GM19324 (cell line): ENCODE measurements at regions not wholly inside any gene's neighbourhood (a gene's known extent, or its start where the extent isn't known, plus 50 kb on each side); places are given as distances from the start of the nearest gene placed in this dataset.

ENCODE experiments used
- ATAC-seq: cut with Tn5 transposase; IDR thresholded peaks from one replicate; pipeline ENCODE4 v1.9.1; 2021; ENCODE audit warnings: mild to moderate bottlenecking, moderate library complexity; ENCODE audit not compliant: unreplicated experiment, low FRiP score

- ATAC-seq, result no peak
Observed at GRCh38 chr5:8366266-8366665, 497.3 kb downstream of the MTRR start.

DNA sequence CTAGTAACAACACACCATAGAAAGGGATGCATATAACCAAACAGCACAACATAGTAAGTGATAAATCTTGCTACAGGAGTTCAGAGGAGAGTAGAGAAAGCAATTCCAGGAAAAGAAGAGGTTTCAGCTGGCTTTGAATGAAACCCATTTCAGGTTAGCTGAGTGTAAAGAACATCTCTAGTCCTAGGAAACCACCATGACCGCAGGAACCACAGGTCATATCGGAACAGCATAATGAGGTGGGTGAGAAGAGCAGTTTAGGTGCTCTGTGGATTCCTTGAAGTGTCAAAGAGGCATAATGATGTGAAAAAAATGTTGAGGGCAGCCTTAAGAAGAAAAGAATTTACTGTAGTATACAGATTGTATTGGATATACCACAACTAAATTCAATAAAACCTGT, 507.5 kb downstream of the MTRR start:
- ATAC-seq, result no peak

DNA sequence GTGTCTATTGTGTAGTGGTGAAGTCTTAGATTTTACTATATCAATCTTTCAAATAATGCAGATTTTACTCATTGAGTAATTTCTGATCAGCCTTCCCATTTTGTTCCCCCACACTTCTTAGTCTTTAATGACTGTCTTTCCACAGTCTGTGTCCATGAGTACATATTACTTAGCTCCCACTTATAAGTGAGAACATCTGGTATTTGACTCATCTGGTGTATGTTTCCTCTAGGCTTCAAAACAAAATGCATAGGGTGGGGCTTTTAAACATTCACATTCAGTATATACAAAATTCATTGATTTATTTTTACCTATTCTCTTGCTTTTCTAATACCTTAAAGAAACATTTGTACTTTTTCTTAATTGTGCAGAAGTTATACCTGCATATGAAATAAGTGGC, 513.0 kb downstream of the MTRR start:
- no peak for ATAC-seq

GRCh38 chr5:8382456-8382855, 513.5 kb downstream of the MTRR start:
- ATAC-seq, result no peak

DNA sequence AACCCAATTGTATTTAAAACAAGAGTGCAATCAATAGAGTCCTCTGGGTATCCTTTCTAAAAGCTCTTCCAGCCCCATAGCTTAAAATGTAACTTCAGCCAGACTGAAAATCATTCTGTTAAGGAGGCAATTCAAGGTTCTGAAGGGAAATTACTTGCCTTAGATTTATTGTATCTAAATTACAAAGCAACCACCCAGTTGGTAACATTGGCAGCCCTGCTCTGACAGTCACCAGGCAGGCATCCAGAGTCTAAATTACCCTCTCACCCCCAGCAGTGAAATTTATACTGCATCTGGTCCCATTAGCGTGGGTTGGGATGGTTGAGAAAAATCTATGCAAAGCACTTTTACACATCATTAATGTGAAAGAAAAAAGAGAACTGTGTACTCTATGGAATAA, 514.7 kb downstream of the MTRR start:
- ATAC-seq, result no peak

- ATAC-seq, result no peak
Observed at GRCh38 chr5:8386719-8387288, 517.9 kb downstream of the MTRR start.

- ATAC-seq, result no peak
Observed at GRCh38 chr5:8391911-8392310, 523.0 kb downstream of the MTRR start.

DNA sequence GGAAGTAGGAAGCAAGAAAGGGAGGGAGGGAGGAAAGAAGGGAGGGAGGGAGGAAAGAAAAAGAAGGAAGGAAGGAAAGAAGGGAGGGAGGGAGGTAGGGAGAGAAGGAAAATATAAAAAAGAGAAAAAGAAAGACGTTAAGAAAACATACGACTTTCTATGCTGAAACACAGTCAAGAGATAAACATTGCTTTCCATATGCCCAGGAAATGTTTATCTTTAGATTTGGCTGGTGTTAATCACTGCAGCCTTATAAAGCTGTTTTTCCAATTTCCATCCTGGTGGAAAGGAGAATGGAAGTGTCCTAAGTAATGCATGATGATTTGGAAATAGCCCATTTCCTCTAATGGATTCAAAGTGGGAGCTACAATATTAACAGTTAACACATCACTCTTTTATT, 524.3 kb downstream of the MTRR start:
- no peak for ATAC-seq

GRCh38 chr5:8394965-8395364, 526.0 kb downstream of the MTRR start:
- no peak for ATAC-seq

DNA sequence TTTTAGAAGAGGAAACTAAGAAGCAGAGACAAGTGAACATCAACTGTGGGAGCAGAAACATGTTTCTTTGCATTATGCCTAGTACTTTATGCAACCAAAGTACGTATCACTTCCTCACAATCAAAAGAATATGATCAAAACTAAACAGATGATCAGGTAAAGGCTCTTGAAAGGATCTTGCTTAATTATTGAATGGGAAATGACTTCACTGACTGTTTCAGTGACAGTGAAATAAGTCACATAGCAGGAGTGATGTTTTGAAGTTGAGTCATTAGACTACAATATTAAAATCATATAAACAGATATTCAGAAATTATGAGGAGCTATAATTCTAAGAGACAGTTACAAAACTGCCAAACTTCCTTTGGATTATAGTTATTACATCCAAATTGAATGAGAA, 527.3 kb downstream of the MTRR start:
- no peak for ATAC-seq

- no peak for ATAC-seq
Observed at GRCh38 chr5:8396756-8397155, 527.8 kb downstream of the MTRR start.

- no peak for ATAC-seq
Observed at GRCh38 chr5:8399471-8399870, 530.5 kb downstream of the MTRR start.

GRCh38 chr5:8408258-8408657, 539.3 kb downstream of the MTRR start:
- no peak for ATAC-seq

DNA sequence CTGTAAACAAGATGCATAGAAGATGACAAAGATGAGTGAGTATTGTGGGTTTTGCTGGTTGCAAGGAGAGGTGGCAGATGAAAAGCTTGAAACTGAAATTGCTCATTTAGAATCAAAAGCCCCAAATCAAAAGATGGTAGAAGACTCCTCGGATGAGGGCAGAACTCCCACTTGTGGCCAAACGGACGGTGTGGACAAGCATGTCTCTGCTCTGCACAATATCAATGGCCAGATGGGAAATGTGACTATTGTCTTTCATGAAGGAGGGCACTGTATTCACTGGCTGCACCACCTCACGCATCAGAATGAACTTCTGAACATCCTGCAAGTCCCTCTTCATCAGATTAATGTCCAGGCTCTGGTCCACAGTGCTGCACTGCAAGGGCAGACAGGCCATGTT, 541.7 kb downstream of the MTRR start:
- ATAC-seq, result no peak

DNA sequence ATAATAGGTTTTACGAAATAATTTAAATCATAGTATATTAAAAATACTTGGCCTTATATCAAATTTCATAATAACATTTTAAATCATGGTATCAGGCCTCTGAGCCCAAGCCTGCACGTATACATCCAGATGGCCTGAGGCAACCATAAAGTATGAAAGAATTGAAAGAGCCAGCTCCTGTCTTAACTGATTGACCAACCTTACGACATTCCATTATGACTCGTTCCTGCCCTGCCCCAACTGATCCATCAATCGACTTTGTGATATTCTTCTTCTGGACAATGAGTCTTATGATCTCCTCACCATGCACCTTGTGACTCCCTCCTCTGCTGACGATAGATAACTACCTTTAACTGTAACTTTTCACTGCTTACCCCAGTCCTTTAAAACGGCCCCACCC, 545.0 kb downstream of the MTRR start:
- ATAC-seq, result no peak

DNA sequence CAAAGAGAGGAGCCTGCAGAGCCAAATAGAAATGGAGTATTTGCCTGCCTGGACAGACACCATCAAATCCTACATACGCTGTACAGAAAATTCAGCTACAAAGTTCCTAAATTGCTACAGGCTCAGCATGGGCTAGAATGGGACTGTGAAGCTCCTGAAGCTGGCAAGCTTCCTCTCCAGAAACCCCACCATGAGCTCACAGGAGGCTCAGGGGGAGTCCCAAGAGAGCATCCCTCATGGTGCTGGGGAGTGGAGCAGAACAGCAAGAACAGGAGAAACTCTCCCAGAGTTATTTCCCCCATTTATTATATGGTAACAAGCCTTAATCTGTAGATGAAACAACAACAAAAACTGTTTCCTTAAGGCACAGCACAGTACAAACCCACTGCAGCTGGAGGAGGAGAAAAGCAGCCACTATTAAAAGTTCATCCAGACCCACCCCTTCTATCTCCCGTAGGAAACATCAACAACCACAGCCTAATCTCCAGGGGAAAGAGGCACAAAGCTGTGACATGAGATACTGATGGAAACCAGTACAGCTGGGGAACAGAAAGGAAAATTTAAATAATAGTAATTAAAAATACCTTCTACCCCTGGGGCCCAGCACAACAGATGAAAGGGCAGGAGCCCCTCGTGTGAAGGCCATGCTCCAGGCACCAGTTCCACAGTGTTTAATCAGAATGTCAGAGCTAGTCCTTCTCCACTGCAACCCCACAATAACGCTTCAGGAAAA, 548.5 kb downstream of the MTRR start:
- no peak for ATAC-seq

DNA sequence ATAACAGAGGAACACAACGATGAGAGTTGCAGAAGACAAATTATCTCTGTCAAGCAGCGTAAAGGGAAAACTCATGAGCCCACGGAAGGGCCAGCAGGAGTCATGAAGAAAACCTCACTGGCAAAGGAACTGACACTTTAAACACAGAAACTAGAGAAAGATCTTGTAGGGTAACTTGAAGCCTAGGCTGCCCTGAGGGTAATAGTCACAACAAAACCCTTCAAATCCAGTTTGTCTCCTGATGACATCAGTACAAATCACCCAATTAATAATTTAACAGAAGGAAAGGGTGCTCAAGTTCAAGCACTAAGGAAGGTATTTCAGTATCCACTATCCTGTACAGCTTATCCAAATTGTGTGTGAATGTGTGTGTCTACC, 549.1 kb downstream of the MTRR start:
- no peak for ATAC-seq

- no peak for ATAC-seq
Observed at GRCh38 chr5:8429778-8430758, 561.1 kb downstream of the MTRR start.

- no peak for ATAC-seq
Observed at GRCh38 chr5:8434501-8434900, 565.6 kb downstream of the MTRR start.

GRCh38 chr5:8436924-8437323, 568.0 kb downstream of the MTRR start:
- ATAC-seq, result no peak

DNA sequence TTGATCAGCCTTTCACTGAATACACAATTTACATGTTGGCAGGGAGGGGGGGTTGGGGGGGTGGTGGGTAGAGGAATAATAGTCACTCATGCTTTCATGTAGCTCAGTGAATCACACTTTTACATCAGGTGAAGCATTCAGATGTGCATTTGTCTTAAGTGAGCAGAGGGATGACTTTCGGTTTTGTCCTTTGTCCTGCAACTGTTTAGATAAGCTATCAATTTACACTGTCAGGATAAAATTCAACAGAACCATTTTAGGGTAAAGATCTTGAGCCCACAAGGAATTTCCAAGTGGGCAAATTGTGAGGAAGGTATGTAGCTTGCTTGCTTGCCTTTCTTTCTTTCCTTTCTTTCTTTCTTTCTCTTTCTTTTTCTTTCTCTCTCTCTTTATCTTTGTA, 576.2 kb downstream of the MTRR start:
- no peak for ATAC-seq
